Lower leg skin (tissue), 3 donors: ENCODE measurements at regions not wholly inside any gene's neighbourhood (a gene's known extent, or its start where the extent isn't known, plus 50 kb on each side); places are given as distances from the start of the nearest gene placed in this dataset.

Source experiments
- POLR2A ChIP-seq, 2 donors: fragments of 450-650 bp; IDR thresholded peaks; one replicate each; pipeline ENCODE4 v1.6.1; 2016 to 2017; ENCODE audit warnings: antibody characterized with exemption in 2 of 2, mild to moderate bottlenecking in 1 of 2, moderate library complexity in 1 of 2
- TF ChIP-seq, protein P1 (sequence below), 3 donors: fragments of 450-650 bp; IDR thresholded peaks; one replicate each; pipeline ENCODE4 v1.5.1; 2016; ENCODE audit warnings: antibody characterized with exemption in 3 of 3, mild to moderate bottlenecking in 3 of 3, moderate library complexity in 2 of 3

DNA sequence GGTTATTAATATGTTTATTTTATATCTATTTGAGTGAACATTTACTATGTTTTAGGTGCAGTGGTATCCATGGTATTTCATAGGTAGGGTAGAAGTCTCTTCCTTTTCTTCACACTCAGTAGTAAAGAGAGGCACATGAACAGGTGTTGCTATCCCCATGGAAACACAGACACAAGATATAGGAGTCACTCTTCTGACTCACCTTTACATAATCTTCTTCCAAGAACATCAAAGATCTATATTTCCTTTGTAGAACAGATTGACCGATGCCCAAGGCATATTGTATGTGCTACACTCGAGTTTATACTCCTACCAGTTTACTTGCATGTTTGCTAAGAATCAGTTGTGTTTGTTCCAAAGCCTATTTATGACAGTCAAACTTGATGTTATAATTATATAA is 1997.4 kb downstream of the C4orf33 start:
- TF ChIP-seq POLR2A (IDR thresholded peaks at IDR 0.05), result no peak
- TF ChIP-seq, protein P1, sequence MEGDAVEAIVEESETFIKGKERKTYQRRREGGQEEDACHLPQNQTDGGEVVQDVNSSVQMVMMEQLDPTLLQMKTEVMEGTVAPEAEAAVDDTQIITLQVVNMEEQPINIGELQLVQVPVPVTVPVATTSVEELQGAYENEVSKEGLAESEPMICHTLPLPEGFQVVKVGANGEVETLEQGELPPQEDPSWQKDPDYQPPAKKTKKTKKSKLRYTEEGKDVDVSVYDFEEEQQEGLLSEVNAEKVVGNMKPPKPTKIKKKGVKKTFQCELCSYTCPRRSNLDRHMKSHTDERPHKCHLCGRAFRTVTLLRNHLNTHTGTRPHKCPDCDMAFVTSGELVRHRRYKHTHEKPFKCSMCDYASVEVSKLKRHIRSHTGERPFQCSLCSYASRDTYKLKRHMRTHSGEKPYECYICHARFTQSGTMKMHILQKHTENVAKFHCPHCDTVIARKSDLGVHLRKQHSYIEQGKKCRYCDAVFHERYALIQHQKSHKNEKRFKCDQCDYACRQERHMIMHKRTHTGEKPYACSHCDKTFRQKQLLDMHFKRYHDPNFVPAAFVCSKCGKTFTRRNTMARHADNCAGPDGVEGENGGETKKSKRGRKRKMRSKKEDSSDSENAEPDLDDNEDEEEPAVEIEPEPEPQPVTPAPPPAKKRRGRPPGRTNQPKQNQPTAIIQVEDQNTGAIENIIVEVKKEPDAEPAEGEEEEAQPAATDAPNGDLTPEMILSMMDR (IDR thresholded peaks at IDR 0.05), result no peak
